Endothelial cell (in vitro differentiated cells): ENCODE measurements at regions not wholly inside any gene's neighbourhood (a gene's known extent, or its start where the extent isn't known, plus 50 kb on each side); places are given as distances from the start of the nearest gene placed in this dataset.

Experiments used
- DNase-seq: peaks from one replicate; pipeline ENCODE4 v3.0.0; 2021; ENCODE audit warnings: low spot score
- H3K27ac Mint-ChIP-seq: one replicate; pipeline ENCODE4 v1.8.0; 2021; ENCODE audit warnings: mixed read lengths, inconsistent platforms; ENCODE audit not compliant: unreplicated experiment
- H3K27me3 Mint-ChIP-seq: one replicate; pipeline ENCODE4 v1.8.0; 2021; ENCODE audit warnings: mild to moderate bottlenecking, moderate library complexity, mixed read lengths, inconsistent platforms; ENCODE audit not compliant: unreplicated experiment
- H3K36me3 Mint-ChIP-seq: one replicate; pipeline ENCODE4 v1.8.0; 2021; ENCODE audit warnings: mild to moderate bottlenecking, low read depth, mixed read lengths, inconsistent platforms; ENCODE audit not compliant: unreplicated experiment
- H3K4me1 Mint-ChIP-seq: one replicate; pipeline ENCODE4 v1.8.0; 2021; ENCODE audit warnings: mild to moderate bottlenecking, mixed read lengths, inconsistent platforms; ENCODE audit not compliant: unreplicated experiment
- H3K4me3 Mint-ChIP-seq: one replicate; pipeline ENCODE4 v1.8.0; 2021; ENCODE audit warnings: mild to moderate bottlenecking, mixed read lengths, inconsistent platforms; ENCODE audit not compliant: unreplicated experiment
- H3K9me3 Mint-ChIP-seq: one replicate; pipeline ENCODE4 v1.8.0; 2021; ENCODE audit warnings: mixed read lengths, inconsistent platforms; ENCODE audit not compliant: unreplicated experiment
- CTCF ChIP-seq: fragments of 200-600 bp; sonication (generic); IDR thresholded peaks from one replicate; pipeline ENCODE4 v1.5.0; 2021; ENCODE audit warnings: antibody characterized with exemption; ENCODE audit not compliant: unreplicated experiment

- Mint-ChIP-seq H3K27ac (no peak overlapping the region), H3K36me3 (no peaks in the 10 kb centered on the region), H3K27me3 (no peaks in the 10 kb centered on the region), H3K4me3 (no peak overlapping the region), H3K4me1 (peaks cover 16% of the 10 kb centered on the region), H3K9me3 (no peaks in the 10 kb centered on the region)
- DNase-seq = no peak
- no peak for TF ChIP-seq CTCF
These were observed 124.9 kb downstream of the KCNRG start for GRCh38 chr13:50140153-50140552.

- Mint-ChIP-seq H3K27ac (no peak overlapping the region), H3K36me3 (no peaks in the 10 kb centered on the region), H3K4me3 (no peak overlapping the region), H3K4me1 (peaks cover 16% of the 10 kb centered on the region), H3K27me3 (no peaks in the 10 kb centered on the region), H3K9me3 (no peaks in the 10 kb centered on the region)
- TF ChIP-seq CTCF = no peak
- no peak for DNase-seq
These were observed 125.5 kb downstream of the KCNRG start for GRCh38 chr13:50140581-50141374.

GRCh38 chr13:50141375-50141975, 126.2 kb downstream of the KCNRG start:
- no peaks in the 10 kb centered on the region for H3K36me3 Mint-ChIP-seq
- H3K27ac Mint-ChIP-seq = no peak overlapping the region
- H3K27me3 Mint-ChIP-seq = no peaks in the 10 kb centered on the region
- no peak for DNase-seq
- no peaks in the 10 kb centered on the region for H3K9me3 Mint-ChIP-seq
- no peak overlapping the region for H3K4me3 Mint-ChIP-seq
- no peak for TF ChIP-seq CTCF
- peaks cover 16% of the 10 kb centered on the region for H3K4me1 Mint-ChIP-seq

GRCh38 chr13:50144246-50145160, 129.3 kb downstream of the KCNRG start:
- H3K27me3 Mint-ChIP-seq = no peaks in the 10 kb centered on the region
- H3K4me1 Mint-ChIP-seq = peaks cover 16% of the 10 kb centered on the region
- no peaks in the 10 kb centered on the region for H3K9me3 Mint-ChIP-seq
- no peak overlapping the region for H3K4me3 Mint-ChIP-seq
- no peak for DNase-seq
- H3K27ac Mint-ChIP-seq = no peak overlapping the region
- H3K36me3 Mint-ChIP-seq = no peaks in the 10 kb centered on the region
- TF ChIP-seq CTCF = no peak
